GM12865 (cell line): ENCODE measurements at regions not wholly inside any gene's neighbourhood (a gene's known extent, or its start where the extent isn't known, plus 50 kb on each side); places are given as distances from the start of the nearest gene placed in this dataset.
"Not testable (repeated sequence)": the region's sequence is repeated elsewhere in the genome, so short reads cannot be mapped to it uniquely, and the experiment has no call there.

Experiments
- DNase-seq: peaks from one replicate; pipeline ENCODE4 v3.0.0; 2010; ENCODE audit warnings: low read depth
- H3K4me3 ChIP-seq: 2 replicates; pipeline ENCODE4 v1.5.1; 2011; ENCODE audit warnings: mild to moderate bottlenecking, low read depth, low read length, control low read depth
- TF ChIP-seq, protein P1 (sequence below): IDR thresholded peaks from 2 replicates; pipeline ENCODE4 v1.5.1; 2011; ENCODE audit warnings: low read length, control low read depth, low read depth, inconsistent platforms; ENCODE audit not compliant: insufficient read depth; ENCODE audit errors: missing control alignments

DNA sequence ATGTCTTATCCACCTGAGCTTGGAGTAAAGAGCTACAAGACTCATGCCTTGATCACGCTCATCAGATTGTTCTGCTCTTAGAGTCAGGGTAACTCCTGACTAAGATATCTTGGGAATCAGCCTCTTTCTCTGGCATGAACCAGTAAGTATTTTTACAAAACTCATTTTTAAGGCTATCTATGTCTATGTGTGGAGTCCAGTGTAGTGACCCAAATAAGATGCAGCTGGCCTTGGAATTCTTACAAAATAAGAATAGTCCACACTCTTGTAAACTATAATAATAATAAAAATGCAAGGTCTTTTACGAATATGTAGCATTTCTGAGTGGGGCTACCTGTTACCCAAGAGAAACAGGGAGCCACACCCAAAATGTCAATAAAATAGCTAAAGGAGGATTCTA, 498.3 kb upstream of the SYT4 start:
- H3K4me3 ChIP-seq: no peak overlapping the region
- TF ChIP-seq, protein P1, sequence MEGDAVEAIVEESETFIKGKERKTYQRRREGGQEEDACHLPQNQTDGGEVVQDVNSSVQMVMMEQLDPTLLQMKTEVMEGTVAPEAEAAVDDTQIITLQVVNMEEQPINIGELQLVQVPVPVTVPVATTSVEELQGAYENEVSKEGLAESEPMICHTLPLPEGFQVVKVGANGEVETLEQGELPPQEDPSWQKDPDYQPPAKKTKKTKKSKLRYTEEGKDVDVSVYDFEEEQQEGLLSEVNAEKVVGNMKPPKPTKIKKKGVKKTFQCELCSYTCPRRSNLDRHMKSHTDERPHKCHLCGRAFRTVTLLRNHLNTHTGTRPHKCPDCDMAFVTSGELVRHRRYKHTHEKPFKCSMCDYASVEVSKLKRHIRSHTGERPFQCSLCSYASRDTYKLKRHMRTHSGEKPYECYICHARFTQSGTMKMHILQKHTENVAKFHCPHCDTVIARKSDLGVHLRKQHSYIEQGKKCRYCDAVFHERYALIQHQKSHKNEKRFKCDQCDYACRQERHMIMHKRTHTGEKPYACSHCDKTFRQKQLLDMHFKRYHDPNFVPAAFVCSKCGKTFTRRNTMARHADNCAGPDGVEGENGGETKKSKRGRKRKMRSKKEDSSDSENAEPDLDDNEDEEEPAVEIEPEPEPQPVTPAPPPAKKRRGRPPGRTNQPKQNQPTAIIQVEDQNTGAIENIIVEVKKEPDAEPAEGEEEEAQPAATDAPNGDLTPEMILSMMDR: no peak
- DNase-seq: no peak

DNA sequence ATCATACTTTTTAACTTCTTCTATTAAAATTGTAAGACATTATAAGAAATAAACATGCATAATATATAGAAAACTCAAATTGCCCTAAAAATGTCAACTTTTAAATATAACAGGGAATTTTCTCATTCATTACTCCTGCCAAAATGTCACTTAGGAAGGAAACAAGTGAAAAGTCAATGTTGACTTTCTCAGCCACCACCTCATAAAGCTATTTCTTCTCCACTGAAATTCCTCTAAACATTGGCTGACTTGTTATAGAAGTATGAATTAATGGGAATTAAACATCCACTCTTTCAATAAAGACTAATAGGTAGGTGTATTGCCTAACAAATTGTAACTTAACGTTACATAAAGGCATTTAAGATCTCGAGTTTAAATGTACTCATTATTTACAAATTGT, 499.7 kb upstream of the SYT4 start:
- no peak overlapping the region for H3K4me3 ChIP-seq
- TF ChIP-seq, protein P1: no peak
- no peak for DNase-seq

DNA sequence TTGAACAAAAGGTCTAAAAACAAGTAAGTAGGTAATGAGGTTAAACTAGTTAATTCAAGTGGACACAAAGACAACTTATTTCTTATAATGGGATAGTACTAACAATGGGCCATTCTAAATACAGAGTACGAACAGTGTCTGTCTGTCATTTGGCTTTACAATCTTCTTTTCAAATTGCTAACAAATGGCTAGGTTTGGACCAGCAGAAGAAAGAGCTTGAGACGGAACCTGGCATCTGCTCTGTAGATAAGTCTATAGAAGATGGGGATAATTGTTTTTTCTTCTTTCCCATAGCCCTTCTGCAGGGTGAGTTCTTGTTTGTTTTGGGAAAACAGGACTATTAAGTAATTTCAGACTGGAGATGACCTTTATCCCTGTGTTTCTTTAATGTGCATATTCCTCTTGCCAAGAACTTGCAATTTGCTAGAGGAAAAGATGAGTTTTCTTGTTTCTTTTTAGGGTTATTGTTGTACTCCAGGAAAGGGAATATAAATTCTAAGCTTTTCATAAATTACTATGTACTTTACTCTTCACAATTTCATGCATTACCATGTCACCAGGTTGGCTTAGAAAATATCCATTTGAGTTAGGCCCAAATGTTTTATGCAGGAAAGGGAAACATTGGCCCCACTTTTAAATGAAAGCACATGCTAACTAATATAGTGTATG, 500.5 kb upstream of the SYT4 start:
- TF ChIP-seq, protein P1: no peak
- H3K4me3 ChIP-seq: no peak overlapping the region
- DNase-seq: no peak

DNA sequence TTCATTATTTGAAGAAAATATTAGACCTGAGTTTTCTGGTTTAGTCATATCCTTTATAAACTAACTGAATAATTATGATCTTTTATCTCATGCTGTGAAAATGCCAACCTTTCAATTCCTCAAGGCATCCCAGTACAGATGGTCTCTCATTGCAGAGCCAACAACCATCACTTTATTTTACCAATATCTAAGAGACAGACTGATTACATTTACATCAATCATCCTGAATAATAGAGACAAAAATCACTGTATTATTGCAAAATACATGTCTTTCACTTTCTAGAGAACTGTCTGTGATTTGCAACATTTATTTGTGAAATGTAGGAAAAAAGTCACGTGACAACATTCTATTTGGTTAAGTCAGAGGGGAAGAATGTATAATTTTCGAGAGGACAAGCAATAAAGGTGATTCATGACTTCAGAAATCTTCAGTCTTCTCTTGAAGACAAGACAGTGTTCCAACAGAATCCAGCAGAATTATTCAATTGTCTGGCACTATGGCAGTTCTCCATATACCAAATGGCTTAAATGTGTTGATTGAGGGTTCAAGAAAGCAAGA, 503.6 kb upstream of the SYT4 start:
- no peak overlapping the region for H3K4me3 ChIP-seq
- TF ChIP-seq, protein P1: no peak
- DNase-seq: no peak

DNA sequence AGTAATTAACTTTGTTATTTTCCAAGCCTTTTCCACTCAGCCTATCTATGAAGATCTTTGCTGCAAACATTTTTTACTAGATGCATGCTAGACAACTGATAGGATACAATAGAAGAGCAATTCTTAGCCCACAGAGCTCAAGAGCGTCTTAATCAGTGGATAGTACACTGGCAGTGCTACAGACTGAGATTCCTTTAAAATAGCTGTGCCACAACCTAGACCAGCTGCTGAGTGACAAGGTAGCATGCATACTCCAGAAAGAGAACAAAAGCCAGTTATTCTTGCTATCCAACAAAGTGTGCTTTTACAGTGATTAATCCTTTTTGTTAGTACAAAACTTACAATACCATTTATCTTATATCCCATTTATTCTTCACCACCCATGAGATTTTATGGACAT, 507.9 kb upstream of the SYT4 start:
- H3K4me3 ChIP-seq: no peak overlapping the region
- DNase-seq: no peak
- TF ChIP-seq, protein P1: no peak

DNA sequence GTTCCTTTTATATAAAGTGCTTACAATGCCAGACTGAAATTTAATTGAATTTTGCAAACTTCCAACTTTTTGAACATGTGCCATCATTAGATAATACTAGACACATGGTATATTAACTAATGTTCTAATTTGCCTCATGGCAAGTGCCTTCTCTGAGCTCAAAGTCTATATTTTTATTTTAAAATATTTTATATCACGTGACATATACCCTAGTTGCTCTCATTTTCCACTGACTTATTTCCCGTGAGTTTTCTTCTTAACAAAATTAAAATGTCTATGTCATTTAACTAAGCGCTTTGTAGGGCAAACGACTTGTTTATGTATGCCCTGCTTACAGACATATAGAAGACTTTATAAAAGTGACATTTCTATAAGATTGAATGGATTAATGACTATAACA, 509.6 kb upstream of the SYT4 start:
- DNase-seq: no peak
- TF ChIP-seq, protein P1: no peak

DNA sequence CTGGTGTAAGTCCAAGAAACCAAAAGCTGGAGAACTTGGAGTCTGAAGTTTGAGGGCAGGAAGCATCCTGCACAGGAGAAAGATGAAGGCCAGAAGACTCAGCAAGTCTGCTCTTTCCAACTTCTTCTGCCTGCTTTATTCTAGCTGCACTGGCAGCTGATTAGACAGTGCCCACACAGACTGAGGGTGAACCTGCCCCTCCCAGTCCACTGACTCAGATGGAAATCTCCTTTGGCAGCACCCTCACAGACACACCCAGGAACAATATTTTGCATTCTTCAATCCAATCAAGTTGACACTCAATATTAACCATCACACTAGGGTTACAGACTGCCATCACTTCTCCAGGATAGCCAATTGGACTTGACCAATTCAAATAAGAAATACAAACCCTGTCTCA, 510.4 kb upstream of the SYT4 start:
- not testable (repeated sequence) for DNase-seq, H3K4me3 ChIP-seq

More for the DNA sequence above, 509.6 kb upstream of the SYT4 start:
- H3K4me3 ChIP-seq: no peak overlapping the region
